Activated B cell treated with CpG ODN at 0.5 μM for 24 hours (primary cell): ENCODE measurements at regions not wholly inside any gene's neighbourhood (a gene's known extent, or its start where the extent isn't known, plus 50 kb on each side); places are given as distances from the start of the nearest gene placed in this dataset.

Experiments
- ATAC-seq: fragments of 200-7000 bp; cut with Tn5 transposase; one replicate; pipeline ENCODE4 v1.10.0; 2021; ENCODE audit warnings: low read depth, mild to moderate bottlenecking, moderate library complexity
- CTCF ChIA-PET: fragments of 350-600 bp; sonication (Branson Sonifier 250); formaldehyde crosslinking; loops from one replicate; lab custom pipeline; 2021; ENCODE audit warnings: antibody characterized with exemption; lab: Charles Lee
- POLR2A ChIA-PET: fragments of 350-600 bp; sonication (Branson Sonifier 250); formaldehyde crosslinking; loops from one replicate; lab custom pipeline; 2021; ENCODE audit warnings: antibody characterized with exemption; lab: Charles Lee
- DNase-seq: peaks from one replicate; pipeline ENCODE4 v3.0.0; 2022
- H3K27ac Mint-ChIP-seq: one replicate; pipeline ENCODE4 v1.8.0; 2020; ENCODE audit warnings: mixed read lengths
- H3K27me3 Mint-ChIP-seq: one replicate; pipeline ENCODE4 v1.8.0; 2021; ENCODE audit warnings: mixed read lengths
- H3K36me3 Mint-ChIP-seq: one replicate; pipeline ENCODE4 v1.8.0; 2021; ENCODE audit warnings: low read depth, mixed read lengths
- H3K4me1 Mint-ChIP-seq: one replicate; pipeline ENCODE4 v1.8.0; 2021; ENCODE audit warnings: mixed read lengths
- H3K4me3 Mint-ChIP-seq: one replicate; pipeline ENCODE4 v1.8.0; 2020; ENCODE audit warnings: mild to moderate bottlenecking, mixed read lengths
- H3K9me3 Mint-ChIP-seq: one replicate; pipeline ENCODE4 v1.8.0; 2020; ENCODE audit warnings: mixed read lengths
- intact Hi-C: fragments of 100-400 bp; cut with micrococcal nuclease; formaldehyde crosslinking; loops from one replicate; pipeline ENCODE4 v1.15.1; 2024
- TF ChIP-seq, protein P1 (sequence below): fragments of 200-600 bp; IDR thresholded peaks from one replicate; pipeline ENCODE4 v1.8.0; 2022; ENCODE audit warnings: antibody characterized with exemption, mild to moderate bottlenecking

DNA sequence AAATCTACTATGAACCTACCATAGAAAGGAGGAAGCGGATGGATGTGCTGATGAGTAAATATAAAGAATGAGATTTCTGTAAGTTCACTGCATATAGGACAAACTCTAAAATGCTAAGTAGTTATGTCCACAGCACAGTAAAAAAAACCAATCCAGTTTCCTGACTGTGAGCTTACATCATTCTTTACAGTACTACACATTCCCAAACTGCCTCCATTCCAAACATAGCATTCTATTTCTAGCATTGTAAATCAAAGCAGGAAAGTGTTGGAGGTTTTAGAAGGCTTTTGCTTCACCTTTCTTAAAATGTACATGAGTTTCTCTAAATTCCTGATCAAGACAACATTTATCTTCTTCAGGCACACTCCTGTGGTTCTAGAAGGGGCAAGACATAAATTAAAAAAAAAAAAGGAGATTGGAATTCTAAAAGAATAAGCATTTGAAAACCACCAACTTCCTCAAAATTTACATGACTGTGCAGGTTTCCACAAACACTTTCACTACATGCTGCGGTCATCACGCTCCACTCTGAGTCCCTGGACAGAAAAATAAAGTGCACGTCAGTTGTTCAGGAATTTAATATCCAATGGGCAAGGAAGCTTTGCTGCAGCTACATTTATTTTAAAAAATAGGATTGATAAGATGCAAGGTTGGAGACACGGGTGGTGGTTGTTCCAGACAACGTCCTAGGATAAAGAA is 297.6 kb upstream of the STS start:
- DNase-seq (no peak), ATAC-seq (no peak)
- TF ChIP-seq, protein P1, sequence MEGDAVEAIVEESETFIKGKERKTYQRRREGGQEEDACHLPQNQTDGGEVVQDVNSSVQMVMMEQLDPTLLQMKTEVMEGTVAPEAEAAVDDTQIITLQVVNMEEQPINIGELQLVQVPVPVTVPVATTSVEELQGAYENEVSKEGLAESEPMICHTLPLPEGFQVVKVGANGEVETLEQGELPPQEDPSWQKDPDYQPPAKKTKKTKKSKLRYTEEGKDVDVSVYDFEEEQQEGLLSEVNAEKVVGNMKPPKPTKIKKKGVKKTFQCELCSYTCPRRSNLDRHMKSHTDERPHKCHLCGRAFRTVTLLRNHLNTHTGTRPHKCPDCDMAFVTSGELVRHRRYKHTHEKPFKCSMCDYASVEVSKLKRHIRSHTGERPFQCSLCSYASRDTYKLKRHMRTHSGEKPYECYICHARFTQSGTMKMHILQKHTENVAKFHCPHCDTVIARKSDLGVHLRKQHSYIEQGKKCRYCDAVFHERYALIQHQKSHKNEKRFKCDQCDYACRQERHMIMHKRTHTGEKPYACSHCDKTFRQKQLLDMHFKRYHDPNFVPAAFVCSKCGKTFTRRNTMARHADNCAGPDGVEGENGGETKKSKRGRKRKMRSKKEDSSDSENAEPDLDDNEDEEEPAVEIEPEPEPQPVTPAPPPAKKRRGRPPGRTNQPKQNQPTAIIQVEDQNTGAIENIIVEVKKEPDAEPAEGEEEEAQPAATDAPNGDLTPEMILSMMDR = no peak
- H3K4me3 Mint-ChIP-seq = no peak overlapping the region
- POLR2A ChIA-PET = no interaction called here
- CTCF ChIA-PET = no interaction called here
- intact Hi-C loops = no loop called here
- no peak overlapping the region for H3K27ac Mint-ChIP-seq
- no peaks in the 10 kb centered on the region for H3K36me3 Mint-ChIP-seq
- H3K27me3 Mint-ChIP-seq = no peaks in the 10 kb centered on the region
- peaks cover 15% of the 10 kb centered on the region for H3K4me1 Mint-ChIP-seq
- H3K9me3 Mint-ChIP-seq = peaks cover 2% of the 10 kb centered on the region

DNA sequence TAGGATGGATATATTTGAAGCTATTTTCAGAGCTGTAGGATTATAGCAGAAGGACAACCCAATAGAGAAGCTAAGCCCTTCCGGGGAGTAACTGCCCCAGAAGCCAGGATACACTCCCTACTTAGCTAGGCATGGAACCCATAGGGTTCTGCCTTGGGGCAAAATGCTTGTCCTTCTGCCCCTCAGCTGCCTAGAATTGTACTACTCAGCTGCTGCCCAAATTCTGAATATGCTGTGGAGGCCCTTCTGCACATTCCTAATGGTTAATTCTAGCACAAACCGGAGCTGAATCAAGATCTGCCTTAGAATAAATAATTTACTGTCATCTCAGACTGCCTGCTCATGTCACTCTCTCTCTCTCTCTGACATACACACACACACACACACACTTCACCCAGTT is 297.7 kb upstream of the VCX3A start:
- Mint-ChIP-seq H3K4me3 (no peak overlapping the region), H3K27me3 (no peaks in the 10 kb centered on the region), H3K4me1 (no peaks in the 10 kb centered on the region), H3K9me3 (no peaks in the 10 kb centered on the region), H3K36me3 (no peaks in the 10 kb centered on the region), H3K27ac (no peak overlapping the region)
- ChIA-PET POLR2A (no interaction called here), CTCF (no interaction called here)
- no peak for ATAC-seq
- no peak for DNase-seq
- intact Hi-C loops = no loop called here
- TF ChIP-seq, protein P1 = no peak

DNA sequence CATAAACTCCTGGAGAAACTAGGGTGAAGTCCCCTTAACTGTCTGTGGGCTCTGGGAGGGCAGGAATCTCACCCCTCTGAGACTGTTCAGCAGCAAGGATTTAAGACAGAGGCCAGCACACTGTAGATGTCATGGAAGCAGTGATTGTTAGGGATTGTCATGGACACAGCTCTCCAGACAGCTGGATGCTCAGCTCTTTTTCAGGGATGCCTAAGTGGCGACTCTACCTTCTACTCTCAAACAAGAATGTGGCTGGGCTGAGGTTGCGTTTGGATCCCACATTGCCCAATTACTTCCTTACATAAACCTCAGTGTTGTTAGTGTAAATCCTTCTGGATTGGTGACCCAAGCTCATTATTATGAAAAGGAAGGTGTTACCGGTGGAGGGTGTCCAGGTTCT is 291.9 kb upstream of the VCX3A start:
- H3K27me3 Mint-ChIP-seq = no peaks in the 10 kb centered on the region
- no peaks in the 10 kb centered on the region for H3K9me3 Mint-ChIP-seq
- H3K4me1 Mint-ChIP-seq = no peaks in the 10 kb centered on the region
- DNase-seq = no peak
- no peak overlapping the region for H3K4me3 Mint-ChIP-seq
- no peak for ATAC-seq
- no peak overlapping the region for H3K27ac Mint-ChIP-seq
- ChIA-PET POLR2A (no interaction called here), CTCF (no interaction called here)
- no peaks in the 10 kb centered on the region for H3K36me3 Mint-ChIP-seq
- intact Hi-C loops = no loop called here
- TF ChIP-seq, protein P1 = no peak

DNA sequence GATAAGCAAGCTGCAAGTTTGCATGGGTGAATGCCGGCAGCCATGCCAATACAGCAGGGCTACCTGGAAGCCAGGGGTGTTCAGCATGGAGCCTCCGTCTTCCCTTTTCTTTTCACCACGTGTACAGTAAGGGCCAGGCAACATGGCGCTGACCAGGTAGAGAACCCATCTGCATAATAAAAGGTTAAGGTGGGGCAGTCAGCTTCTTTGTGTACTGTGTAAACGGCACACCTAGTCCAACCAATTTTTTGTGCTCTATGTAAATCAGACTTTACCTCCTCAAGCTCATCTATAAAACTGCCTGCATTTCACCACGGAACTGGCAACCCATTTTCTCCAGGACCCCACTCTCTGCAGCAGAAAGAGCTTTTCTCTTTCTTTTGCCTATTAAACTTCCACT is 286.8 kb upstream of the VCX3A start:
- Mint-ChIP-seq H3K9me3 (no peaks in the 10 kb centered on the region), H3K36me3 (no peaks in the 10 kb centered on the region), H3K27me3 (no peaks in the 10 kb centered on the region), H3K4me1 (no peaks in the 10 kb centered on the region), H3K27ac (no peak overlapping the region), H3K4me3 (no peak overlapping the region)
- ChIA-PET CTCF (no interaction called here), POLR2A (no interaction called here)
- intact Hi-C loops = no loop called here
- TF ChIP-seq, protein P1 = no peak
- DNase-seq (no peak), ATAC-seq (no peak)

DNA sequence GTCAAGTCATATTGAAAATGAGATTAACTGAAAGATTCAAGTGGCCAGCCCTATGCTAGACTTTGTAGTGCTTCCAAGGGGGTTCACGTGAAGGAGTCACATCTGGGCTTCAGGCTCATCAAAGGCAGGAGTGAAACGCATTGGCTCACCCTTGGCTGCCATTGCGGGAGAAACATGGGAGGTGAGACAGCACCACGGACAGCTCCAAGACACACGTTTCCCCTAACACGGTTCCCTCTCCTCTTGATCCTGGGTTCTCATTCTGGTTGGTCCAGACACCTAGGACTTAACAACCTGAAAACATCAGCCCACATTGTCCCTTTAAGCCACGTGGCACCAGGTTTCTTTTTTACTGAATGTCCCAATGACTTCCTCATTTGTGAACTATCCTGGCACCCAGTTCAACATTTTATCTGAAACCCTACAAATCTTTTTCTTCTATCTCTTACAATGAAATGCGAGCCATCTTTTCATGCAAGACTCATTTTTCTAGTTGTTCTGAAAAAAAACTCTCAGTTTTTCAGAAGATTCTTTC is 279.0 kb upstream of the VCX3A start:
- intact Hi-C loops = no loop called here
- Mint-ChIP-seq H3K9me3 (no peaks in the 10 kb centered on the region), H3K4me1 (no peaks in the 10 kb centered on the region), H3K36me3 (no peaks in the 10 kb centered on the region), H3K4me3 (no peak overlapping the region), H3K27me3 (no peaks in the 10 kb centered on the region), H3K27ac (no peak overlapping the region)
- POLR2A ChIA-PET = no interaction called here
- ATAC-seq (no peak), DNase-seq (no peak)
- TF ChIP-seq, protein P1 = no peak
- CTCF ChIA-PET = no interaction called here
